RPMI8226 (cell line): ENCODE measurements at regions not wholly inside any gene's neighbourhood (a gene's known extent, or its start where the extent isn't known, plus 50 kb on each side); places are given as distances from the start of the nearest gene placed in this dataset.
"Not testable (repeated sequence)": the region's sequence is repeated elsewhere in the genome, so short reads cannot be mapped to it uniquely, and the experiment has no call there.

Experiments
- DNase-seq: peaks from one replicate; pipeline ENCODE4 v3.0.0-alpha.2; 2015

GRCh38 chr4:19575924-19576323, 675.8 kb upstream of the SLIT2 start:
- DNase-seq = peak; percentile 34

- no peak for DNase-seq
These were observed 685.7 kb upstream of the SLIT2 start for GRCh38 chr4:19566041-19566440.

- DNase-seq = no peak
These were observed 689.2 kb upstream of the SLIT2 start for GRCh38 chr4:19562456-19562855.

- no peak for DNase-seq
These were observed 694.5 kb upstream of the SLIT2 start for GRCh38 chr4:19557161-19557560.

GRCh38 chr4:19556276-19556675, 695.4 kb upstream of the SLIT2 start:
- not testable (repeated sequence) for DNase-seq

- no peak for DNase-seq
These were observed 704.2 kb upstream of the SLIT2 start for GRCh38 chr4:19547463-19547862.

GRCh38 chr4:19544446-19545125, 707.1 kb upstream of the SLIT2 start:
- DNase-seq = no peak

GRCh38 chr4:19540859-19541540, 710.7 kb upstream of the SLIT2 start:
- DNase-seq = no peak

GRCh38 chr4:19539201-19539600, 712.5 kb upstream of the SLIT2 start:
- no peak for DNase-seq

- DNase-seq = no peak
These were observed 717.5 kb upstream of the SLIT2 start for GRCh38 chr4:19534159-19534558.

- no peak for DNase-seq
These were observed 719.5 kb upstream of the SLIT2 start for GRCh38 chr4:19531906-19532848.

- no peak for DNase-seq
These were observed 727.7 kb upstream of the SLIT2 start for GRCh38 chr4:19523964-19524363.

- no peak for DNase-seq
These were observed 728.7 kb upstream of the SLIT2 start for GRCh38 chr4:19522966-19523365.

- DNase-seq = no peak
These were observed 730.7 kb upstream of the SLIT2 start for GRCh38 chr4:19520939-19521520.

- no peak for DNase-seq
These were observed 737.2 kb upstream of the SLIT2 start for GRCh38 chr4:19514276-19515070.

GRCh38 chr4:19512086-19512485, 739.6 kb upstream of the SLIT2 start:
- DNase-seq = no peak

GRCh38 chr4:19510993-19511392, 740.7 kb upstream of the SLIT2 start:
- DNase-seq = no peak

- no peak for DNase-seq
These were observed 743.3 kb upstream of the SLIT2 start for GRCh38 chr4:19508442-19508841.

GRCh38 chr4:19497705-19498104, 754.0 kb upstream of the SLIT2 start:
- DNase-seq = no peak

- no peak for DNase-seq
These were observed 754.9 kb upstream of the SLIT2 start for GRCh38 chr4:19496756-19497155.

GRCh38 chr4:19494961-19495360, 756.7 kb upstream of the SLIT2 start:
- DNase-seq = no peak

- no peak for DNase-seq
These were observed 759.1 kb upstream of the SLIT2 start for GRCh38 chr4:19492606-19493005.
